Activated CD8-positive, alpha-beta memory T cell treated with anti-CD3 and anti-CD28 coated beads, Interleukin-2, amount 50 U/mL, for 4 hours (primary cell): ENCODE measurements at regions not wholly inside any gene's neighbourhood (a gene's known extent, or its start where the extent isn't known, plus 50 kb on each side); places are given as distances from the start of the nearest gene placed in this dataset.

Experiments
- DNase-seq: peaks from one replicate; pipeline ENCODE4 v3.0.0-alpha.2; 2020

- no peak for DNase-seq
Measured at GRCh38 chr16:55938126-55938525, 63.0 kb upstream of the CES5A start.

- DNase-seq, result no peak
Measured at GRCh38 chr16:55933038-55933437, 57.9 kb upstream of the CES5A start.

GRCh38 chr16:55930036-55930435 lies 54.9 kb upstream of the CES5A start:
- no peak for DNase-seq

GRCh38 chr16:55929181-55929580 lies 54.0 kb upstream of the CES5A start:
- DNase-seq, result no peak

- DNase-seq, result no peak
Measured at GRCh38 chr16:55925242-55925641, 50.1 kb upstream of the CES5A start.
